Calu3 (cell line): ENCODE measurements at regions not wholly inside any gene's neighbourhood (a gene's known extent, or its start where the extent isn't known, plus 50 kb on each side); places are given as distances from the start of the nearest gene placed in this dataset.

Experiments used
- BruUV-seq: library from RNA; stranded (reverse); fragments of 400-500 nt; replicated peaks from 2 replicates; lab custom pipeline; 2021; lab: Mats Ljungman, UMichigan
- CTCF ChIA-PET: fragments of 300-600 bp; sonication (Branson Sonifier 250); formaldehyde crosslinking; loops from one replicate; lab custom pipeline; 2022; ENCODE audit warnings: antibody characterized with exemption; lab: Charles Lee
- DNase-seq: peaks from one replicate; pipeline ENCODE4 v3.0.0; 2022
- H3K27ac Mint-ChIP-seq: one replicate; pipeline ENCODE4 v1.8.0; 2022; ENCODE audit warnings: mixed read lengths; ENCODE audit not compliant: unreplicated experiment
- H3K27me3 Mint-ChIP-seq: one replicate; pipeline ENCODE4 v1.8.0; 2022; ENCODE audit warnings: mixed read lengths; ENCODE audit not compliant: unreplicated experiment
- H3K36me3 Mint-ChIP-seq: one replicate; pipeline ENCODE4 v1.8.0; 2022; ENCODE audit warnings: mild to moderate bottlenecking, moderate library complexity, mixed read lengths; ENCODE audit not compliant: insufficient read depth, unreplicated experiment
- H3K4me1 Mint-ChIP-seq: one replicate; pipeline ENCODE4 v1.8.0; 2022; ENCODE audit warnings: mild to moderate bottlenecking, low read depth, mixed read lengths; ENCODE audit not compliant: unreplicated experiment
- H3K4me3 Mint-ChIP-seq: one replicate; pipeline ENCODE4 v1.8.0; 2022; ENCODE audit warnings: mild to moderate bottlenecking, low read depth, moderate library complexity, mixed read lengths; ENCODE audit not compliant: unreplicated experiment
- H3K9me3 Mint-ChIP-seq: one replicate; pipeline ENCODE4 v1.8.0; 2022; ENCODE audit warnings: low read depth, mixed read lengths; ENCODE audit not compliant: unreplicated experiment
- CTCF ChIP-seq: fragments of 200-600 bp; IDR thresholded peaks from one replicate; pipeline ENCODE4 v1.8.0; 2022; ENCODE audit warnings: antibody characterized with exemption; ENCODE audit not compliant: unreplicated experiment
- intact Hi-C: fragments of 100-400 bp; cut with micrococcal nuclease; formaldehyde crosslinking; loops from one replicate; pipeline ENCODE4 v1.10.0; 2022; ENCODE audit not compliant: unreplicated experiment

- CTCF ChIA-PET: no interaction called here
- no peak overlapping the region for H3K27ac Mint-ChIP-seq
- intact Hi-C loops: no loop called here
- H3K27me3 Mint-ChIP-seq: no peaks in the 10 kb centered on the region
- DNase-seq: no peak
- H3K4me1 Mint-ChIP-seq: no peaks in the 10 kb centered on the region
- no peaks in the 10 kb centered on the region for H3K36me3 Mint-ChIP-seq
- no peak overlapping the region for H3K4me3 Mint-ChIP-seq
- no TSS peak for BruUV-seq
- TF ChIP-seq CTCF: no peak
- peaks cover 3% of the 10 kb centered on the region for H3K9me3 Mint-ChIP-seq
Observed at GRCh38 chr7:152527610-152528032, 91.8 kb upstream of the KMT2C start.

GRCh38 chr7:152523916-152524315 is 88.1 kb upstream of the KMT2C start:
- H3K4me1 Mint-ChIP-seq: no peaks in the 10 kb centered on the region
- TF ChIP-seq CTCF: no peak
- no TSS peak for BruUV-seq
- intact Hi-C loops: no loop called here
- H3K36me3 Mint-ChIP-seq: no peaks in the 10 kb centered on the region
- H3K27ac Mint-ChIP-seq: no peak overlapping the region
- no peaks in the 10 kb centered on the region for H3K27me3 Mint-ChIP-seq
- no peaks in the 10 kb centered on the region for H3K9me3 Mint-ChIP-seq
- no peak for DNase-seq
- CTCF ChIA-PET: no interaction called here
- H3K4me3 Mint-ChIP-seq: no peak overlapping the region

DNA sequence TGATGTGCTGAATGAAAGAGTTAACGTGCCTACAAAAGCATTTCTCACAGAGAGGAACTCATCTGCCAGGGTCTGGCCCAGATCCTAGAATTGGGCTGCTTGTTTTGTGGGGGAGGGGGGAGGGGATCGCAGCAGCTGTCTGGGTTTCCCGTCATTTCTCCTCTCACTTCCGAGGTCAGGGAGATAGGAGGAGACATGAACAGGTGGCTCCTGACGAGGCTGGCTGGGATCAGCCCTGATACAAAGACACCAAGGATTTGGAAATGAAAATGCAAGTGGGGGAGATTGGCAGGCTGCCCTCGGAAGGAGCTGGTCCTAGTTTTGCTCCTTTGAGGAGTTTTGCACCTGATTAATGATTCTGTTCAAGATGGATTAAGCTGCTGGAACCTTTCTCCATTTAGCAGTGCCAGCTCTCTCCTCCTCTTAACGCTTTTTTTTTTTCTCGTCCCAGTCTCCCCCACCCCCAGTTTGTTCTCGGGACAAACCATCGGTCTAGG is 86.8 kb upstream of the KMT2C start:
- TF ChIP-seq CTCF: no peak

DNA sequence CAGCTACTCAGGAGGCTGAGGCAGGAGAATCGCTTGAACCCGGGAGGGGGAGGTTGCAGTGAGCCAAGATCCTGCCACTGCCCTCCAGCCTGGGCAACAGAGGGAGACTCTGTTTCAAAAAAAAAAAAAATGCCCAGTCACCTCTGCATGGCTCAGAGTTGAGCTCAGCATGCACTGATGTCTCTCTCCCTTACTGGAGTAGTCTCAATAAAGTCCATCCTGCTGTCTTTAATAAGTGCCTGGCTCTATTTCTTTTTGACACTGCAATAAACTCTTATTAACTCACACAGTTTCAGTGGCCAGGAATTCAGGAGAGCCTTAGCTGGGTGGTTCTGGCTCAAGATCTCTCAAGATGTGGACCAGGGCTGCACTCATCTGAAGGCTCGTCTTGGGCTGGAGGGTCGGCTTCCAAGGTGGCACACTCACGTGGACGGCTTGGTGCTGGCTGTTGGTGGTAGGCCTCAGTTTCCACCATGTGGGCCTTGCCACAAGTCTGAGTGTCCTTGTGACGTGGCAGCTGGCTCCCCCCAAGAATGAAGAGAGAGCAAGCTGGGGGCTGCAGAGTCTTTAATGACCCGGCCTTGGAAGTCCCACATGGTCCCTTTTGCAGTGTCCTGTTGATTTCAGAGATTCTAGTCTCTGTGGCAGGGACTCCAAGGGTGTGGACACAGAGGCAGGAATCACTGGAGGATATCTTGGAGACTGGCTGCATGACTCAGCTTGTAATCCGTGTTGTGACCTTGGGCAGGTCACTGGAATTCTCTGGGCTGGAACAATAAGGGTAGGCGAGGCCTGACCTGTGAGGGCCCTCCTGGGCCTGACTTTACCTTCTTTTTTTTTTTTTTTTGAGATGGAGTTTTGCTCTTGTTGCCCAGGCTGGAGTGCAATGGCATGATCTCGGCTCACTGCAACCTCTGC is 85.9 kb upstream of the KMT2C start:
- intact Hi-C loops: no loop called here

More for the DNA sequence above, 86.8 kb upstream of the KMT2C start:
- intact Hi-C loops: no loop called here
- no peak overlapping the region for H3K4me3 Mint-ChIP-seq
- DNase-seq: no peak
- H3K27me3 Mint-ChIP-seq: no peaks in the 10 kb centered on the region
- no peaks in the 10 kb centered on the region for H3K4me1 Mint-ChIP-seq
- CTCF ChIA-PET: interaction anchor here (0.7 kb wide), 1 partner anchor 167 kb away, joined by 3 read pairs; no protein-coding TSS in a partner anchor
- no peaks in the 10 kb centered on the region for H3K9me3 Mint-ChIP-seq
- no TSS peak for BruUV-seq
- H3K36me3 Mint-ChIP-seq: no peaks in the 10 kb centered on the region
- H3K27ac Mint-ChIP-seq: no peak overlapping the region

More for the DNA sequence above, 85.9 kb upstream of the KMT2C start:
- CTCF ChIA-PET: no interaction called here
- Mint-ChIP-seq H3K27me3 (no peaks in the 10 kb centered on the region), H3K9me3 (no peaks in the 10 kb centered on the region), H3K4me1 (no peaks in the 10 kb centered on the region), H3K36me3 (no peaks in the 10 kb centered on the region), H3K27ac (no peak overlapping the region), H3K4me3 (no peak overlapping the region)
- BruUV-seq: no TSS peak
- DNase-seq: no peak
- TF ChIP-seq CTCF: no peak
